HG02798 (cell line): ENCODE measurements at regions not wholly inside any gene's neighbourhood (a gene's known extent, or its start where the extent isn't known, plus 50 kb on each side); places are given as distances from the start of the nearest gene placed in this dataset.
"Not testable (repeated sequence)": the region's sequence is repeated elsewhere in the genome, so short reads cannot be mapped to it uniquely, and the experiment has no call there.

Source experiments
- ATAC-seq: cut with Tn5 transposase; IDR thresholded peaks from one replicate; pipeline ENCODE4 v1.9.1; 2021; ENCODE audit warnings: mild to moderate bottlenecking; ENCODE audit not compliant: unreplicated experiment, poor library complexity

DNA sequence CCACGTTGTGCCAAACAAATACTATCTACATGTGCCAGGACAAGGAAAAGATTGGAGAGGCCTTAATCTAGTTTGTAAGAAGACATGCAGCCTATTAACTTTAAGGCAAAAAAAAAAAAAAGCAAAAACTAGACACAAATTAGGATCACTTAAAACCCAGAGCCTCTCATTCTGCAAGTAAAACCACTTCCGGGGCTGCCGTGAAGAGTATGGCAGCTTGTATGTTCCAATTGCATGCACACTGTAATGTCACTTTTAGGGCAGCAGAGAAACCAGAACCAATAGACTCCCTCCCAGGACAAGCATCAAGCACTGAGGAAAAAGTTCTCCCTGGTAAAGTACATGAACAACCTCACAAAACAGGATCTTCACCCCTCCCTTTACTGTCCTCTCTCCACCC is 70.6 kb downstream of the RSL24D1 start:
- ATAC-seq, result no peak

DNA sequence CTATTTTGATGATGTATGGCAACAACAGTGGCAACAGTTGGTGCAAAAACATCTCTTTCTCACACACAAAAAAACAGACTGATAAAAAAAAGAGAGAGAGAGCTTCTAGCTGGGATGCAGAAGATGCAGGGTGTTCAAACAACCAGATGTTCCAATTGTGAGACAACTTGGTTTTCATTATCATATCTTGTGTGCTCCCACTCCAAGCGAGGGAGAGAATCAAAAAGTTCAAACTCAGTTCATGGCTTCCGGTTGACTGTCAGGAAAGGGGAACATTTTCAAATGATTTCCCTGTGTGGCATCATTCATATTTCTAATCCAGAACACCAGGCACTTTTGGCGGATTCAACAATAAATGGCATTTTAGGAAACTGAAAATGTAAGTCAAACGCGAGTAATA is 72.1 kb downstream of the RSL24D1 start:
- ATAC-seq, result no peak

DNA sequence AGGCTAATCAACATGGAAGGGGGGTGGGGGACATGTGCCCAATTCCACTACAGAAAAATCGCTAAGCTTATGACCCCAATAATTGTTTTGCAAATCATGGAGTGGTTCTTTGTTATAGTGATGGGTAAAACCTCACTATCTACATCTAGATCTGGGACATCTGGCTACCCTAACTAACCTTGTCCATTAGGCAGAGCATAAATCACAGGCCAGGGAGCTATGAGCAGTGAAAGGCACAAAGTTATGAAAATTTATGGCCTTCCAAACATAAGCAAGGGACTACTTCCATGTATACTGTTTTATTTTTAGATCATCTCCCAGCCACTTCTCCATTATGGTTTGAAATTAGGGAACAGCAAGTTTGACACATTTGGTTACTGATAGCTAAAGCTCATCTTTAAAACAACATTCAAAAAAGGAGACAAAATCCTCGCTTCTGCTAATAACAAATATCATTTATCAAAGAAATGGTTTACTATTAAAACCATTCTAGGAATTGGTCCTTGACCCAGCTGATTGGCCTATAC is 78.3 kb downstream of the RSL24D1 start:
- no peak for ATAC-seq

DNA sequence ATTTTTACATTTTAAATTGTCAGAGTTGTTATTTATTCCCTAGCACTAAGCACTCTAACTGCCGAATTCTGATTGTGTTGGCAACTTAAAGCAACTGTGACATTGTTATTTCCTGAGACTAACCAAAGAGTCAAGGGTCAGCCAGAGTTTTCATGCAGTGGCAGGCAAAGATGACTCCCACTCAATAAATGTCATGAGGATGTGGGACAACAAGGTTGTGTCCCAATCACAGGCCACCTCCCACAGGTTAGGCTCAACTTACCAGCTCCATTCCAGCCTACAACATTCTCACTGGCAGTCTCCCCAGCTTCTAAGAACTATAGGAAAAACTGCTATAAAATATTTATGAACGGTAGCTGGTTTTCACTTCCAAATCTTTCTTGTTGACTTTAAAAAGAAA is 80.1 kb downstream of the RSL24D1 start:
- no peak for ATAC-seq

- no peak for ATAC-seq
Observed at GRCh38 chr15:55113736-55114135, 83.0 kb downstream of the RSL24D1 start.

- ATAC-seq, result no peak
Observed at GRCh38 chr15:55112706-55113105, 84.0 kb downstream of the RSL24D1 start.

- ATAC-seq, result no peak
Observed at GRCh38 chr15:55110446-55110845, 86.3 kb downstream of the RSL24D1 start.

GRCh38 chr15:55108858-55109518 is 87.8 kb downstream of the RSL24D1 start:
- peak; percentile 81 for ATAC-seq

DNA sequence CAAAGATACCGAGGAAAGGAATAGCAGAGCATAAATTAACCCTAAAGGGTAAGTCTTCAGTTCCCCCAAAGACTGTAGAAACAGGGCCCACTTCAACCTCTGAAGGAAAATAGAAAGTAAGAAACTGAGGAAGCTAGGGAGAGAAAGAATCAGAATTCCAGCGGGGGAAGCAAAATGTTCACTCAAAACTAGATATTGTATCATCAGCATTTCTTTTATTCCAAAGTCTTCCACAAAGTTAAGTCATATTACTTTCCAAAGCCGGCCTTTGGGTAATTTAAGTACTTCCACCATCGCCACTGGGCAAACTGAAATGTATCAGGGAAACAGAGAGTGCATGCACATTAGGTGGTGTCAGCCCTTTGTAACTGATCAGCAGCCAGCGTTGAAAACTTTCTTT is 88.3 kb downstream of the RSL24D1 start:
- no peak for ATAC-seq

DNA sequence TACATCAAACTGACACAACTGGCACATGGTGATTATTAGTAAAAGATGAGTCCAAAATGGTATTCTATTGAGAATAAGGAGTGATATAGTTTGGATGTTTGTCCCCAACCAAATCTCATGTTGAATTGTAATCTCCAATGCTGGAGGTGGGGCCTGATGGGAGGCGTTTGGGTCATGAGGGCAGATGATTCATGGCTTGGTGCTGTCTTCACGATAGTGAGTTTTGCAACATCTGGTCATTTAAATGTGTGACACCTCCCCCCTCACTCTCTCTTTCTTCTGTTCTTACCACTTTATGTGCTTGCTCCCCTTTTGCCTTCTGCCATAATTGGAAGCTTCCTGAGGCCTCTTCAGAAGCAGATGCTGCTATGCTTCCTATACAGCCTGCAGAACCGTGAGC is 90.6 kb downstream of the RSL24D1 start:
- ATAC-seq, result no peak

- ATAC-seq, result no peak
Observed at GRCh38 chr15:55094136-55094535, 102.6 kb downstream of the RSL24D1 start.

DNA sequence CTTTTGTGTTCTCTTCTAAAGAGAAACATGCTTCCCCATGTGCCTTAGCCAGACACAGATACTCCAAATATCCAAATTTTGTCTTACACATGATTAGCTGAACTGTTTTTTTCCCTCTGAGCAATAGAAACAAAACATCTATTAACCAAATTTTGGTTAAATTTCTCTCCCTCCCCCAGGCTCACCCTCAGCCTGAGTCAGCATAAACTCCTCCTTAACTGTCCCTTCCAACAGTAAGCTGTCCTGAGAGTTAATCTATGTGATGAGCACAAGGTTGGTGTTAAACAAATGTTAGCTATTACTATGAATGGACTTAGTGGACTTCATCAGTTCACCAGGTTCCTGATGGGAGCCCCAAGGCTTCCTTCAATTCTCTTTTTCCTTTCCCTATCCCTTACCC is 108.5 kb downstream of the RSL24D1 start:
- ATAC-seq, result no peak

- no peak for ATAC-seq
Observed at GRCh38 chr15:55084673-55085072, 112.1 kb downstream of the RSL24D1 start.

DNA sequence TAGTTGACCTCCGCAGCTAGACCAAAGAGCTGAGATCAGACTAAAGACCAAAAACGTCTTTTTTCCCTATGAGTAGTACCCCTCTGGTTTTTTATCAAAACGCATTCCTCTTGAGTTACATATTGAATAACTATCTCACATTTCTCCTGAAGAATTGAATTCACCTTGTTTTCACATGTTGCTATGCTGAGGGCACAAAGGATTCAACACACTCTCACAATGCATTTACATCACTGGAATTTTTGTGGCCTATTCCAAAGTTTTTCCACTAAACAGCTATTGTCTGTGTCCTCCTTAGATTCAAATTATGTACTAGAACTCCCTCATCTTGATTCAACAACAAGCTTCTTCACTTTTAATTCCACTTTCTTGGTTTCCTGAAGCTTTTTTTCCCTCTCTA is 112.5 kb downstream of the RSL24D1 start:
- ATAC-seq, result no peak

- ATAC-seq, result not testable (repeated sequence)
Observed at GRCh38 chr15:55077052-55077451, 119.7 kb downstream of the RSL24D1 start.

DNA sequence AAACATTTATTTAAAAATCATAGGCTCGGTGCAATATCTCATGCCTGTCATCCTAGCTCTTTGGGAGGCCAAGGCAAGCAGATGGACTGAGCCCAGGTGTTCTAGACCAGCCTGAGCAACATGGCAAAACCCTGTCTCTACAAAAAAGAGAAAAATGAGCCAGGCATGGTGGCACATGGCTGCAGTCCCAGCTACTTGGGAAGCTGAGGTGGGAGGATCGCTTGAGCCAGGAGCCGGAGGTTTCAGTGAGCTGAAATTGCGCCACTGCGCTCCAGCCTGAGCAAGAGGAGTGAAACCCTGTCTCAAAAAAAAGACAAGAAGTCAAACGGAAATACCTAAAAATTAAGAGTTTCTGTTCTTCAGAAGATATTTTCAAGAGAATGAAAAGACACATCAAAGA is 122.3 kb downstream of the RSL24D1 start:
- ATAC-seq, result no peak

DNA sequence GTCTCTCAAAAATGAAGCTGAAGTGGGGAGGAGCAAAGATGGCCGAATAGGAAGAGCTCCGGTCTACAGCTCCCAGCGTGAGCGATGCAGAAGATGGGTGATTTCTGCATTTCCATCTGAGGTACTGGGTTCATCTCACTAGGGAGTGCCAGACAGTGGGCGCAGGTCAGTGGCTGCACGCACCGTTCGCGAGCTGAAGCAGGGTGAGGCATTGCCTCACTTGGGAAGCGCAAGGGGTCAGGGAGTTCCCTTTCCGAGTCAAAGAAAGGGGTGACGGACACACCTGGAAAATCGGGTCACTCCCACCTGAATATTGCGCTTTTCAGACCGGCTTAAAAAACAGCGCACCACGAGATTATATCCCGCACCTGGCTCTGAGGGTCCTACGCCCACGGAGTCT is 132.8 kb downstream of the RSL24D1 start:
- ATAC-seq, result not testable (repeated sequence)

DNA sequence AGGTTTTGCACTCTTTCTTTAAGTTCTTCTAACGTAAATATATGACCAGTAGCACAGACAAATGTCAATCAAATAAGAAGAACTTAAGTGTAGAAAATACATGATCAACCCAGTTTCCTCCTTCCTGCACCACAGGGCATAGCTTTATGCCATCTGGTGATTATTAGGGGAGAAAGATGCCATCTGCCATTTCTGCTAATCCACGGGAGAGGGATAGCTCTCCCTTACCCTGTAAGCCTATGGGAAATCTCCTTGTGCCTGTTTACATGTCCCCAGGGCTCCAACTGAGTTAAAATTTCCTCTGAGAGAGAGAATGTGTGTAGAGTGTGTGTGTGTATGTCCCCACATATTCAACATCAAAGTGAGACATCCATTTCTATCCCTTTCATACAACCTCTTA is 135.9 kb downstream of the RSL24D1 start:
- ATAC-seq, result no peak

DNA sequence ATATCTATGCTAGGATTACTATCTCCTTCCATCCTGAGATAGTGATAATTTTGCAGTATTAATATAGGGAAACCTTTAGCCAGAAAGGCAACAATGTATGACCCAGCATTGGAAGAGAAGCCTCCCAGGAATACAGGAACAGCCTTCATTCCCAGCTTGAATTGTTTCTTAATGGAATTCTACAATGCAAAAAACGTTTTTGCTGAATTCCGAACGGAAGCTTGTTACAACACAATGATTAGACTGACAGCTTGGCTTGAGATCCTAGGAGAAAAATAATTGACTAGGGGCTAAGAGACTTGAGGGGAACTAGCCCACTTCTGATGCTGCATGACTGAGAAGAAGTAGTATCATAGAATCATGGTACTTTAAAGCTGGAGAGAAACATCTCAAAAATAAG is 140.2 kb downstream of the RSL24D1 start:
- ATAC-seq, result no peak

- no peak for ATAC-seq
Observed at GRCh38 chr15:55044162-55044561, 152.6 kb downstream of the RSL24D1 start.

DNA sequence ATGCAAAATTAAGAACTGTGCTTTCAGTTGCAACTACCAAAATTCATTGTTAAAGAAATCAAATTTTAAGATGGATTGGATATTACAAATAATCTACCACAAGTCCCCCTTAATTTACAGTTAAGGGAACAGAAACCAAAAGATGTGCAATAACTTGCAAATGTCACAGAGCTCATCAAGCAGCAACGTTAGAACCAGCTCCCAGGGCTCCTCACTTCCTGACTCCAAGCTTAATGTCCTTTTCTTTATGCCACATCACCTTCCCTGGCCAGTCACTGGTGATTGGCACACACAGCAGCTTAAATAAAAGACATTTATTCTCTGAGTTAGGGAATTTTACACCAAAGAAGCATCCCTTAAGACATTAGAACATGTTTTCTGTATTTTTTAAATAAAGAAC is 159.7 kb downstream of the RSL24D1 start:
- no peak for ATAC-seq

DNA sequence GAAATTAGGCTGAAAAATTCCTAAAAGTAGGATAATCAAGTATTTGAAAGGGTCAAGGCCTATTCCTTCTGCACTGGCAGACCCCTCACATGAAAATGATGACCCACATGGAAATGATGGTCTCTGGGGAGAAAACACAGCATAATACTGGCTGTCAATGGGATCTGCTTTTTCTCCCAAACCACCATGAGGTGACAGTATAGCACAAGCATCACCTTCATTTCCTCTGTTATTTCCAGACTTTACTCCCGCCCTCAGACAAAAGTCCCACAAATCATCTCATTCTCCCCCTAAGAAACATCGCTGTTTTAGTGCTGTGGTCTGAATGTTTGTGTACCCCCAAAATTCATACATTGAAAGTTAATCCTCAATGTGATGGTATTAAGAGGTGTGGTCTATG is 161.0 kb downstream of the RSL24D1 start:
- no peak for ATAC-seq

GRCh38 chr15:55033574-55033973 is 163.2 kb downstream of the RSL24D1 start:
- ATAC-seq, result no peak
